Thyroid gland (tissue), 4 donors: ENCODE measurements at regions not wholly inside any gene's neighbourhood (a gene's known extent, or its start where the extent isn't known, plus 50 kb on each side); places are given as distances from the start of the nearest gene placed in this dataset.
"Not testable (repeated sequence)": the region's sequence is repeated elsewhere in the genome, so short reads cannot be mapped to it uniquely, and the experiment has no call there.

Experiments
- DNase-seq, 2 donors: peaks; one replicate each; pipeline ENCODE4 v3.0.0-alpha.2; 2019
- H3K27ac ChIP-seq, 3 donors: fragments of 200-600 bp; sonication (generic); 1 replicate in 2 of 3; 2 replicates in 1 of 3; pipeline ENCODE4 v1.5.1; 2016 to 2019; ENCODE audit warnings: mild to moderate bottlenecking in 1 of 3, moderate library complexity in 1 of 3
- H3K27me3 ChIP-seq: fragments of 200-600 bp; sonication (generic); one replicate; pipeline ENCODE4 v1.5.1; 2019
- H3K36me3 ChIP-seq, 2 donors: fragments of 200-600 bp; sonication (generic); one replicate each; pipeline ENCODE4 v1.5.1; 2016 to 2019
- H3K4me1 ChIP-seq, 2 donors: fragments of 200-600 bp; sonication (generic); one replicate each; pipeline ENCODE4 v1.5.1; 2017 to 2019
- H3K4me3 ChIP-seq, 3 donors: fragments of 200-600 bp; sonication (generic); replicated peaks in 1 of 3; 1 replicate in 2 of 3; 2 replicates in 1 of 3; pipeline ENCODE4 v1.5.1; 2016; ENCODE audit warnings: mild to moderate bottlenecking in 1 of 3
- H3K9me3 ChIP-seq: fragments of 200-600 bp; sonication (generic); one replicate; pipeline ENCODE4 v1.5.1; 2017
- POLR2A ChIP-seq, 2 donors: fragments of 450-650 bp; IDR thresholded peaks; one replicate each; pipeline ENCODE4 v1.6.1; 2017; ENCODE audit warnings: antibody characterized with exemption in 2 of 2, mild to moderate bottlenecking in 2 of 2, moderate library complexity in 1 of 2
- WGBS, 2 donors: methylation state at CpG; one replicate each; pipeline ENCODE4 v1.1.5; 2017; 5-methylcytosine and 5-hydroxymethylcytosine counted together
- intact Hi-C: fragments of 100-400 bp; cut with DNase I; formaldehyde crosslinking; loops from one replicate; pipeline ENCODE4 v1.15.1; 2023
- TF ChIP-seq, protein P1 (sequence below), 6 experiments: fragments of 200-600 bp in 3 of 6; fragments of 450-650 bp in 3 of 6; sonication (generic) in 3 of 6; IDR thresholded peaks; one replicate each; pipeline ENCODE4 v1.5.1; 2016 to 2019; ENCODE audit warnings: antibody characterized with exemption in 6 of 6, mild to moderate bottlenecking in 2 of 6, inconsistent platforms in 1 of 6, moderate library complexity in 1 of 6

DNA sequence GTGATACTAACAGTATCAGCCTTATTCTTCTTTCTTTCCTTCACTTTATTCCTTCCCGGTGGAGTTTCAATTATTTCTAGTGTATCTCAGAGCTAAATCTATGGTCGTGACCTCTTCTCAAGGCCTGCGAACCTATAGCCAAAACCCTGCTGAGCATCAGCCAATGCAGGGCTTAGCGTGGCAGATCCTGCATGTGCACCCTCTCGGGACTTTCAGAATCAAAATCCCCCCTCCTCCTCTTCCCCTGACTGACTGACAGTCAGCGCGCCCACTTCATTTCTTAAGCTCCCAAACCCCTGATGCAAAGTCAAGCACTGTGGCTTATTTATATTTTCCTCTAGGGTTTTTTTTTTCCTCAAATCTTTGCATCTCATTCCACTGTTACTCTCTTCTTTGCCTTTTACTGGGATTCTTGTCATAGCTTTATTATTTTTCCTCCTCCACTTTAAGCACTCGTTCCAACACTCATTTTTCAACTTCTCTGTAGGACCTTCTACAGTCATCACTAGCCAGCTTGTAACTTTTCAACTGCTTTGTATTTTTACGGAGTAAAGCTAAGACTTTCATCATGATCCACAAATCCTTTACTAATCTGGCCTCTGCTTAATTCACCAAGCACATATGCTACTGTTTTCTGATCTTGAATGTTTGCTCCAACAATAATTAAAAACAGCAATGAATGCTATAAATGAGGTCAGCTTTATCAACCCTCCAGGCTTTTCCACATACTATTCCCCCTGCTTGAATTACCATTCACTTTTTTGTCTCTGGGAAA is 896.5 kb upstream of the PIK3C3 start:
- no peak for TF ChIP-seq POLR2A (IDR thresholded peaks at IDR 0.05)
- TF ChIP-seq, protein P1, sequence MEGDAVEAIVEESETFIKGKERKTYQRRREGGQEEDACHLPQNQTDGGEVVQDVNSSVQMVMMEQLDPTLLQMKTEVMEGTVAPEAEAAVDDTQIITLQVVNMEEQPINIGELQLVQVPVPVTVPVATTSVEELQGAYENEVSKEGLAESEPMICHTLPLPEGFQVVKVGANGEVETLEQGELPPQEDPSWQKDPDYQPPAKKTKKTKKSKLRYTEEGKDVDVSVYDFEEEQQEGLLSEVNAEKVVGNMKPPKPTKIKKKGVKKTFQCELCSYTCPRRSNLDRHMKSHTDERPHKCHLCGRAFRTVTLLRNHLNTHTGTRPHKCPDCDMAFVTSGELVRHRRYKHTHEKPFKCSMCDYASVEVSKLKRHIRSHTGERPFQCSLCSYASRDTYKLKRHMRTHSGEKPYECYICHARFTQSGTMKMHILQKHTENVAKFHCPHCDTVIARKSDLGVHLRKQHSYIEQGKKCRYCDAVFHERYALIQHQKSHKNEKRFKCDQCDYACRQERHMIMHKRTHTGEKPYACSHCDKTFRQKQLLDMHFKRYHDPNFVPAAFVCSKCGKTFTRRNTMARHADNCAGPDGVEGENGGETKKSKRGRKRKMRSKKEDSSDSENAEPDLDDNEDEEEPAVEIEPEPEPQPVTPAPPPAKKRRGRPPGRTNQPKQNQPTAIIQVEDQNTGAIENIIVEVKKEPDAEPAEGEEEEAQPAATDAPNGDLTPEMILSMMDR (IDR thresholded peaks at IDR 0.05), result no peak
- H3K4me1 ChIP-seq, result no peaks in the 10 kb centered on the region
- H3K27me3 ChIP-seq, result no peaks in the 10 kb centered on the region
- no peak for DNase-seq
- intact Hi-C loops, result no loop called here
- H3K27ac ChIP-seq, result no peak overlapping the region
- WGBS, 2 donors, result 74 to 76% methylated on average over 9 of the region's 9 CpGs
- no peaks in the 10 kb centered on the region for H3K9me3 ChIP-seq
- no peaks in the 10 kb centered on the region for H3K36me3 ChIP-seq
- no peak overlapping the region for H3K4me3 ChIP-seq

GRCh38 chr18:41052625-41053024 is 902.4 kb upstream of the PIK3C3 start:
- H3K27me3 ChIP-seq, result no peaks in the 10 kb centered on the region
- intact Hi-C loops, result no loop called here
- WGBS, 2 donors, result 93 to 96% methylated on average over 3 of the region's 3 CpGs
- no peak for DNase-seq
- H3K27ac ChIP-seq, result no peak overlapping the region
- no peak overlapping the region for H3K4me3 ChIP-seq
- no peaks in the 10 kb centered on the region for H3K4me1 ChIP-seq
- no peaks in the 10 kb centered on the region for H3K36me3 ChIP-seq
- no peak for TF ChIP-seq POLR2A (IDR thresholded peaks at IDR 0.05)
- TF ChIP-seq, protein P1 (IDR thresholded peaks at IDR 0.05), result no peak
- H3K9me3 ChIP-seq, result no peaks in the 10 kb centered on the region

GRCh38 chr18:41046250-41046649 is 908.8 kb upstream of the PIK3C3 start:
- DNase-seq, intact Hi-C loops, H3K27ac ChIP-seq, H3K27me3 ChIP-seq, H3K9me3 ChIP-seq, H3K4me1 ChIP-seq, H3K36me3 ChIP-seq, H3K4me3 ChIP-seq: not testable (repeated sequence)
- 95 to 97% methylated on average over 16 of the region's 16 CpGs for WGBS, 2 donors

GRCh38 chr18:41043876-41044275 is 911.2 kb upstream of the PIK3C3 start:
- WGBS, 2 donors, result 79 to 80% methylated on average over 4 of the region's 4 CpGs
- H3K4me3 ChIP-seq, result no peak overlapping the region
- no peaks in the 10 kb centered on the region for H3K9me3 ChIP-seq
- no peak overlapping the region for H3K27ac ChIP-seq
- no peaks in the 10 kb centered on the region for H3K27me3 ChIP-seq
- intact Hi-C loops, result no loop called here
- TF ChIP-seq, protein P1 (IDR thresholded peaks at IDR 0.05), result no peak
- no peak for TF ChIP-seq POLR2A (IDR thresholded peaks at IDR 0.05)
- no peaks in the 10 kb centered on the region for H3K4me1 ChIP-seq
- no peak for DNase-seq
- no peaks in the 10 kb centered on the region for H3K36me3 ChIP-seq

DNA sequence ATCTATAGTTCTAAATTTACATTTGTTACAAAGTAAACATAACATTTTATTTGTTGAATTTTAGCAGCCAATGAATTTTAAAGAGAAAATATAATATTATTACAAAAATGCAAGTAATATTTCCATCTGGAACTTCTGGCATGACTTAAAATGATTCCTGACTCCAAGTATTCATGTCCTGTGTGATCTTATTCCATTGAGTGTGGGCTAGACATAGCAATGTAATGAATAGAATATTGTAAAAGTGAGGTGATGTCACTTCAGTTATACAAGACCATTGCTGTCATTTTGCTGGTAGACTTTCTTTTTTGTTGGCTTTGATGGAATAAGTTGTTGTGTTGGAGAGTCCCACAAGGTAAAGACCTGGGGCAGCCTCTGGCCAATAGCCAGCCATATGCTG is 912.2 kb upstream of the PIK3C3 start:
- Histone ChIP-seq H3K9me3 (no peaks in the 10 kb centered on the region), H3K27ac (no peak overlapping the region), H3K27me3 (no peaks in the 10 kb centered on the region), H3K36me3 (no peaks in the 10 kb centered on the region), H3K4me3 (no peak overlapping the region), H3K4me1 (no peaks in the 10 kb centered on the region)
- intact Hi-C loops, result no loop called here
- DNase-seq, result no peak
- TF ChIP-seq, protein P1 (IDR thresholded peaks at IDR 0.05), result no peak
- TF ChIP-seq POLR2A (IDR thresholded peaks at IDR 0.05), result no peak
